GM21723 (cell line): ENCODE measurements at regions not wholly inside any gene's neighbourhood (a gene's known extent, or its start where the extent isn't known, plus 50 kb on each side); places are given as distances from the start of the nearest gene placed in this dataset.
"Not testable (repeated sequence)": the region's sequence is repeated elsewhere in the genome, so short reads cannot be mapped to it uniquely, and the experiment has no call there.

ENCODE experiments used
- ATAC-seq: cut with Tn5 transposase; IDR thresholded peaks from one replicate; pipeline ENCODE4 v1.9.1; 2021; ENCODE audit warnings: mild to moderate bottlenecking, moderate library complexity; ENCODE audit not compliant: unreplicated experiment

- no peak for ATAC-seq
These were observed 176.4 kb upstream of the TSHZ3 start for GRCh38 chr19:31525610-31526147.

- no peak for ATAC-seq
These were observed 178.2 kb upstream of the TSHZ3 start for GRCh38 chr19:31527443-31527842.

- ATAC-seq, result no peak
These were observed 179.0 kb upstream of the TSHZ3 start for GRCh38 chr19:31528261-31528660.

- no peak for ATAC-seq
These were observed 179.9 kb upstream of the TSHZ3 start for GRCh38 chr19:31529121-31529520.

GRCh38 chr19:31530781-31531180 lies 181.5 kb upstream of the TSHZ3 start:
- ATAC-seq, result no peak

GRCh38 chr19:31531326-31531725 lies 182.1 kb upstream of the TSHZ3 start:
- ATAC-seq, result no peak

- no peak for ATAC-seq
These were observed 182.8 kb upstream of the TSHZ3 start for GRCh38 chr19:31532034-31532433.

- no peak for ATAC-seq
These were observed 183.9 kb upstream of the TSHZ3 start for GRCh38 chr19:31533114-31533513.

- ATAC-seq, result no peak
These were observed 185.0 kb upstream of the TSHZ3 start for GRCh38 chr19:31534231-31534630.

GRCh38 chr19:31534786-31535657 lies 185.8 kb upstream of the TSHZ3 start:
- no peak for ATAC-seq

GRCh38 chr19:31535691-31536460 lies 186.6 kb upstream of the TSHZ3 start:
- ATAC-seq, result no peak

- ATAC-seq, result no peak
These were observed 187.9 kb upstream of the TSHZ3 start for GRCh38 chr19:31537136-31537535.

- not testable (repeated sequence) for ATAC-seq
These were observed 188.7 kb upstream of the TSHZ3 start for GRCh38 chr19:31537902-31538301.

GRCh38 chr19:31538879-31539278 lies 189.6 kb upstream of the TSHZ3 start:
- no peak for ATAC-seq

GRCh38 chr19:31539386-31539785 lies 190.2 kb upstream of the TSHZ3 start:
- no peak for ATAC-seq

GRCh38 chr19:31541396-31541795 lies 192.2 kb upstream of the TSHZ3 start:
- ATAC-seq, result no peak

- no peak for ATAC-seq
These were observed 194.2 kb upstream of the TSHZ3 start for GRCh38 chr19:31543456-31543855.

GRCh38 chr19:31545777-31546176 lies 196.5 kb upstream of the TSHZ3 start:
- no peak for ATAC-seq

- ATAC-seq, result no peak
These were observed 197.1 kb upstream of the TSHZ3 start for GRCh38 chr19:31546205-31546960.

- ATAC-seq, result no peak
These were observed 199.7 kb upstream of the TSHZ3 start for GRCh38 chr19:31548941-31549340.
